K562 (cell line): ENCODE measurements at regions not wholly inside any gene's neighbourhood (a gene's known extent, or its start where the extent isn't known, plus 50 kb on each side); places are given as distances from the start of the nearest gene placed in this dataset.

Experiments used
- ARID1B ChIP-seq: fragments of 450-650 bp; IDR thresholded peaks from 2 replicates; pipeline ENCODE4 v1.6.1; 2016; ENCODE audit warnings: antibody characterized with exemption, mild to moderate bottlenecking, inconsistent platforms
- CBFA2T2 ChIP-seq: fragments of 450-650 bp; conservative IDR thresholded peaks from 2 replicates; pipeline ENCODE4 v1.6.1; 2017; ENCODE audit warnings: mild to moderate bottlenecking
- CHD1 ChIP-seq: fragments of 200-600 bp; sonication (generic); IDR thresholded peaks from one replicate; pipeline ENCODE4 v1.6.1; 2012; ENCODE audit warnings: mild to moderate bottlenecking, moderate library complexity, low read length, inconsistent platforms
- ESRRB ChIP-seq: fragments of 250-450 bp; sonication (Bioruptor Pico); IDR thresholded peaks from 2 replicates; pipeline ENCODE4 v1.5.0; 2020; ENCODE audit warnings: mild to moderate bottlenecking, moderate library complexity, borderline replicate concordance
- HINFP ChIP-seq: fragments of 450-650 bp; conservative IDR thresholded peaks from 2 replicates; pipeline ENCODE4 v1.6.1; 2016; ENCODE audit warnings: missing genetic modification characterization, low read depth, mild to moderate bottlenecking, control low read depth, missing compliant biosample characterization
- ID3 ChIP-seq, 2 experiments: fragments of 250-450 bp in 1 of 2; fragments of 450-650 bp in 1 of 2; sonication (Bioruptor Pico) in 1 of 2; IDR thresholded peaks; 2 replicates each; pipeline versions ENCODE4 v1.6.1 to v1.8.0; 2016 to 2021; ENCODE audit warnings: mild to moderate bottlenecking in 2 of 2, moderate library complexity in 2 of 2, missing compliant biosample characterization in 1 of 2, missing genetic modification characterization in 1 of 2
- NRF1 ChIP-seq, 2 experiments: fragments of 450-650 bp; IDR thresholded peaks in 1 of 2; conservative IDR thresholded peaks in 1 of 2; 2 replicates each; pipeline ENCODE4 v1.6.1; 2014; ENCODE audit warnings: mild to moderate bottlenecking in 2 of 2
- POLR2AphosphoS5 ChIP-seq: IDR thresholded peaks from 2 replicates; pipeline ENCODE4 v1.6.1; 2011; ENCODE audit warnings: mild to moderate bottlenecking, low read depth, low read length, moderate library complexity; ENCODE audit not compliant: control insufficient read depth, insufficient read depth
- PRMT5 ChIP-seq: sonication (generic); formaldehyde crosslinking; IDR thresholded peaks from 2 replicates; pipeline ENCODE4 v1.5.0; 2020; ENCODE audit warnings: missing genetic modification reagents
- TEAD4 ChIP-seq, 2 experiments: sonication (generic) in 1 of 2; formaldehyde crosslinking in 1 of 2; IDR thresholded peaks; 2 replicates each; pipeline versions ENCODE4 v1.6.1 to v1.8.0; 2012 to 2022; ENCODE audit warnings: borderline replicate concordance in 1 of 2, inconsistent platforms in 1 of 2, low read length in 1 of 2, mild to moderate bottlenecking in 1 of 2, missing genetic modification reagents in 1 of 2
- YY1 ChIP-seq, 3 experiments: IDR thresholded peaks; 2 replicates each; pipeline ENCODE4 v1.6.1; 2011; ENCODE audit warnings: low read length in 2 of 3, mild to moderate bottlenecking in 2 of 3, moderate library complexity in 2 of 3, borderline replicate concordance in 1 of 3, control low read depth in 1 of 3, low read depth in 1 of 3; ENCODE audit not compliant: insufficient read depth in 3 of 3, insufficient replicate concordance in 2 of 3, control insufficient read depth in 1 of 3, insufficient read length in 1 of 3; ENCODE audit errors: extremely low read depth in 1 of 3
- ZBED1 ChIP-seq: IDR thresholded peaks from 2 replicates; pipeline ENCODE4 v1.6.1; 2014
- ZNF282 ChIP-seq: sonication (generic); formaldehyde crosslinking; IDR thresholded peaks from 2 replicates; pipeline ENCODE4 v1.8.1; 2023; ENCODE audit warnings: missing genetic modification reagents
- ZNF41 ChIP-seq: fragments of 250-450 bp; sonication (Bioruptor Pico); conservative IDR thresholded peaks from 2 replicates; pipeline ENCODE4 v1.4.0; 2020; ENCODE audit warnings: mild to moderate bottlenecking

GRCh38 chr12:124679533-124680371, 112.3 kb upstream of the NCOR2 start (continued):
- TF ChIP-seq TEAD4 (IDR thresholded peaks at IDR 0.05; ENCODE audit: low read length): no peak
- no peak for TF ChIP-seq TEAD4 (CRISPR knock-in tag; IDR thresholded peaks at IDR 0.05; ENCODE audit: borderline replicate concordance)
- no peak for TF ChIP-seq POLR2AphosphoS5
- no peak for TF ChIP-seq NRF1 (conservative IDR thresholded peaks at IDR 0.05 in 1 of 2, IDR thresholded peaks at IDR 0.05 in 1 of 2)
- TF ChIP-seq ZNF282 (CRISPR knock-in tag): no peak
- peak in 1 of 3 experiments; percentile 32 for TF ChIP-seq YY1 (IDR thresholded peaks at IDR 0.05; ENCODE audit: borderline replicate concordance in 1 of 3, control insufficient read depth in 1 of 3, extremely low read depth in 1 of 3, insufficient read depth in 3 of 3, insufficient read length in 1 of 3, insufficient replicate concordance in 2 of 3, low read depth in 1 of 3, low read length in 2 of 3)
- TF ChIP-seq ID3 (CRISPR knock-in tag; IDR thresholded peaks at IDR 0.05): no peak
- no peak for TF ChIP-seq ID3 (tag; IDR thresholded peaks at IDR 0.05)
- no peak for TF ChIP-seq ZNF41 (CRISPR knock-in tag)
- TF ChIP-seq CHD1: no peak
- peak; percentile 19; the same call in 1 of the 2 replicates for TF ChIP-seq ARID1B
- no peak for TF ChIP-seq ZBED1
- no peak for TF ChIP-seq PRMT5
- 0 out of 2 replicates have a peak, but pooled peaks have one; percentile 15 for TF ChIP-seq CBFA2T2
- no peak for TF ChIP-seq HINFP (tag)
- TF ChIP-seq ESRRB: no peak
